ENCODE measurements at regions not wholly inside any gene's neighbourhood (a gene's known extent, or its start where the extent isn't known, plus 50 kb on each side); places are given as distances from the start of the nearest gene placed in this dataset.

GRCh38 chr5:155069961-155070360 is 56.4 kb downstream of the KIF4B start:
- dilution Hi-C loops (cut with HindIII; ENCODE audit: low sequenced_read_pairs, unreplicated experiment) = no loop called here
- in situ Hi-C loops (cut with MboI; ENCODE audit: low sequenced_read_pairs) = no loop called here
- no peaks in the 10 kb centered on the region for H3K4me1 ChIP-seq (ENCODE audit: control insufficient read depth, insufficient read depth, low read length)
- no peaks in the 10 kb centered on the region for H4K20me1 ChIP-seq (ENCODE audit: insufficient read depth, low read length)
- no peaks in the 10 kb centered on the region for H3K9me3 ChIP-seq (ENCODE audit: control insufficient read depth, insufficient read depth, low read length)
- H3K9me1 ChIP-seq (ENCODE audit: insufficient read depth, low read length) = no peaks in the 10 kb centered on the region
- TF ChIP-seq, protein P1, sequence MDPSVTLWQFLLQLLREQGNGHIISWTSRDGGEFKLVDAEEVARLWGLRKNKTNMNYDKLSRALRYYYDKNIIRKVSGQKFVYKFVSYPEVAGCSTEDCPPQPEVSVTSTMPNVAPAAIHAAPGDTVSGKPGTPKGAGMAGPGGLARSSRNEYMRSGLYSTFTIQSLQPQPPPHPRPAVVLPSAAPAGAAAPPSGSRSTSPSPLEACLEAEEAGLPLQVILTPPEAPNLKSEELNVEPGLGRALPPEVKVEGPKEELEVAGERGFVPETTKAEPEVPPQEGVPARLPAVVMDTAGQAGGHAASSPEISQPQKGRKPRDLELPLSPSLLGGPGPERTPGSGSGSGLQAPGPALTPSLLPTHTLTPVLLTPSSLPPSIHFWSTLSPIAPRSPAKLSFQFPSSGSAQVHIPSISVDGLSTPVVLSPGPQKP (IDR thresholded peaks at IDR 0.05; ENCODE audit: borderline replicate concordance, low read depth, low read length) = no peak
- TF ChIP-seq CHD1 (IDR thresholded peaks at IDR 0.05; ENCODE audit: low read depth, low read length) (no peak), RFX5 (IDR thresholded peaks at IDR 0.05; ENCODE audit: low read depth, low read length) (no peak), MAFK (IDR thresholded peaks at IDR 0.05; ENCODE audit: low read depth, low read length) (no peak), NFE2L2 (IDR thresholded peaks at IDR 0.05; ENCODE audit: low read depth, low read length) (no peak), POLR2A (IDR thresholded peaks at IDR 0.05; ENCODE audit: low read depth, low read length) (no peak), MAZ (IDR thresholded peaks at IDR 0.05; ENCODE audit: borderline replicate concordance, low read depth, low read length) (no peak), CEBPB (IDR thresholded peaks at IDR 0.05; ENCODE audit: low read depth, low read length) (no peak), RAD21 (IDR thresholded peaks at IDR 0.05; ENCODE audit: low read length) (no peak), SMC3 (IDR thresholded peaks at IDR 0.05; ENCODE audit: low read depth, low read length) (no peak), RCOR1 (IDR thresholded peaks at IDR 0.05; ENCODE audit: insufficient replicate concordance, low read length) (no peak), MXI1 (IDR thresholded peaks at IDR 0.05; ENCODE audit: borderline replicate concordance, low read depth, low read length) (no peak)
- TF ChIP-seq, protein P2, sequence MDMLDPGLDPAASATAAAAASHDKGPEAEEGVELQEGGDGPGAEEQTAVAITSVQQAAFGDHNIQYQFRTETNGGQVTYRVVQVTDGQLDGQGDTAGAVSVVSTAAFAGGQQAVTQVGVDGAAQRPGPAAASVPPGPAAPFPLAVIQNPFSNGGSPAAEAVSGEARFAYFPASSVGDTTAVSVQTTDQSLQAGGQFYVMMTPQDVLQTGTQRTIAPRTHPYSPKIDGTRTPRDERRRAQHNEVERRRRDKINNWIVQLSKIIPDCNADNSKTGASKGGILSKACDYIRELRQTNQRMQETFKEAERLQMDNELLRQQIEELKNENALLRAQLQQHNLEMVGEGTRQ (IDR thresholded peaks at IDR 0.05; ENCODE audit: low read depth, low read length) = no peak
- no peak overlapping the region for H3K18ac ChIP-seq (ENCODE audit: low read depth, low read length)
- no peak overlapping the region for H2BK5ac ChIP-seq (ENCODE audit: low read depth, low read length, poor library complexity, severe bottlenecking)
- ChIA-PET POLR2A (ENCODE audit: unreplicated experiment) (no interaction called here), CTCF (no interaction called here)
- no TSS peak for BruUV-seq (replicated peaks)
- intact Hi-C loops (cut with micrococcal nuclease) = no loop called here
- H3K4ac ChIP-seq (ENCODE audit: low read depth, low read length) = no peak overlapping the region
- no peak overlapping the region for H2AK5ac ChIP-seq (ENCODE audit: low read depth, low read length)
- no peak overlapping the region for H2AK9ac ChIP-seq (replicated peaks; ENCODE audit: low read depth, low read length, poor library complexity)
- no peak overlapping the region for H3K4me3 ChIP-seq (ENCODE audit: insufficient read depth, low read depth, low read length)
- no peak overlapping the region for H3K27ac ChIP-seq (ENCODE audit: insufficient read depth, low read length)
- H3K9ac ChIP-seq (ENCODE audit: low read depth, low read length) = no peak overlapping the region
- H4K8ac ChIP-seq (ENCODE audit: low read depth in 2 of 2, low read length in 2 of 2) = no peak overlapping the region
- H3K79me1 ChIP-seq (ENCODE audit: low read depth in 1 of 2, low read length in 2 of 2) = no peaks in the 10 kb centered on the region
- H3K36me3 ChIP-seq (ENCODE audit: control insufficient read depth, insufficient read depth, low read length) = no peaks in the 10 kb centered on the region
- no peak overlapping the region for H4K5ac ChIP-seq (ENCODE audit: low read depth, low read length)
- H3K56ac ChIP-seq (ENCODE audit: extremely low read depth, insufficient read depth, low read length) = no peak overlapping the region
- H2BK120ac ChIP-seq (ENCODE audit: low read depth, low read length) = no peak overlapping the region
- H3K4me2 ChIP-seq (ENCODE audit: low read depth, low read length) = no peak overlapping the region
- DNase-seq = no peak
- H4K91ac ChIP-seq (ENCODE audit: insufficient read depth, low read depth, low read length) = no peak overlapping the region
- H3K23ac ChIP-seq (ENCODE audit: low read depth, low read length) = no peak overlapping the region
- H3K14ac ChIP-seq (replicated peaks; ENCODE audit: low read depth, low read length) = no peak overlapping the region
- no peaks in the 10 kb centered on the region for H3K27me3 ChIP-seq (ENCODE audit: control insufficient read depth, insufficient read depth, low read length)
- WGBS, 2 experiments (ENCODE audit: extremely low coverage in 2 of 2, insufficient read length in 1 of 2) = 57% methylated on average over 1 of the region's 3 CpGs; no CpG with 5 or more reads in 1 of the 2 experiments
- H2BK15ac ChIP-seq (ENCODE audit: low read depth, low read length) = no peak overlapping the region
- no peak for ATAC-seq (ENCODE audit: low read depth)
- no peak overlapping the region for H2BK20ac ChIP-seq (ENCODE audit: low read depth, low read length)
- no peak overlapping the region for H2AFZ ChIP-seq (replicated peaks; ENCODE audit: low read length, poor library complexity)
